T-helper 2 cell treated with Interferon-gamma antibody and Interleukin-4, amounts not matched to agents 100 ng/mL and 5 ng/mL, for 36 hours (primary cell): ENCODE measurements at regions not wholly inside any gene's neighbourhood (a gene's known extent, or its start where the extent isn't known, plus 50 kb on each side); places are given as distances from the start of the nearest gene placed in this dataset.

Experiments
- intact Hi-C: fragments of 100-400 bp; cut with micrococcal nuclease; formaldehyde crosslinking; loops from one replicate; pipeline ENCODE4 v1.15.1; 2023

DNA sequence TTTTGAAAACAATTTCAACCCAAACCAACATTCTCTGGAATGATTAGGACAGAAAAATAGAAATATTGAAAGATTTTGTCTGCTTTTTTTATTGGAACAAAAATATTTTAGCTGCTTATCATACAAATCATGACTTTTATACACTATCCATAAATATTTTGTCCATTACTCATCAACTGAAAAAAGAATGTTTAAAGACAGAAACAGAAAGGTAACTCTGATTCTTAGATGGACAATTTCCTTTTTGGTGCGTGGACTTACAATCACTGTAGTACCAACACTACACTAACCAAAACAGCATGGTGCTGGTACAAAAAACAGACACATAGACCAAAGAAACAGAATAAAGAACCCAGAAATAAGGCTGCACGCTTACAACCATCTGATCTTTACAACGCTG, 582.8 kb upstream of the CCDC54 start:
- intact Hi-C loops, result no loop called here

- intact Hi-C loops, result no loop called here
Measured at GRCh38 chr3:106795553-106795952, 581.7 kb upstream of the CCDC54 start.

GRCh38 chr3:106797461-106797860, 579.8 kb upstream of the CCDC54 start:
- intact Hi-C loops, result no loop called here

DNA sequence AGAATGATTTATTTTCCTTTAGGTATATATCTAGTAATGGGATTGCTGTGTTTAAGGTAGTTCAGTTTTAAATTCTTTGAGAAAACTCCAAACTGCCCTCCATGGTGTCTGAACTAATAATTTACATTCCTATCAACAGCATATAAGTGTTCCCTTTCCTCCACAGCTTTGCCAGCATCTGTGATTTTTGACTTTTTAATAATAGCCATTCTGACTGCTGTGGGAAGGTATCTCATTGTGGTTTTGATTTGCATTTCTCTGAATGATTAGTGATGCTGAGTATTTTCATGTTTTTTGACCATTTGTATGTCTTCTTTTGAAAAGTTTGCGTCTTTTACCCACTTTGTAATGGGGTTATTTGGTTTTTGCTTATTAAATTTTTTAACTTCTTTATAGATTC, 571.6 kb upstream of the CCDC54 start:
- intact Hi-C loops, result no loop called here

- intact Hi-C loops, result no loop called here
Measured at GRCh38 chr3:106806964-106807363, 570.3 kb upstream of the CCDC54 start.

DNA sequence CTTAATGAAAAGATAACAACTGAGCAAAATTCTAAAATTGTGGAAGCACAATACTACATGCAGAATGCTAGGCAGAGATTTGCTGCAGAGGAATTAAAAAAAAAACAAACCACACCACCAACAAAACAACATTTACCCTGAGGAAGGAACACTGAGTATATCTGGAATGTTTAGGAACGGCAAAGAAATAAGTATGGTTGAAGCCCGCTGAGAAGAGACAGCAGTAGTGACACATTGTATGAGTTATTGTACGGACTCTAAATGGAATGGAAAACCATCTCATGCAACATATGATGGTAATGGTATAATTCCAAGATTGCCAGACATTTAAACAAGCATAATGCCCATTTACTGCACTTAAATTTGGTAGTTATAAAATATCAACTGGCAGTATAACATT, 568.2 kb upstream of the CCDC54 start:
- intact Hi-C loops, result no loop called here

- intact Hi-C loops, result no loop called here
Measured at GRCh38 chr3:106809623-106810299, 567.5 kb upstream of the CCDC54 start.

DNA sequence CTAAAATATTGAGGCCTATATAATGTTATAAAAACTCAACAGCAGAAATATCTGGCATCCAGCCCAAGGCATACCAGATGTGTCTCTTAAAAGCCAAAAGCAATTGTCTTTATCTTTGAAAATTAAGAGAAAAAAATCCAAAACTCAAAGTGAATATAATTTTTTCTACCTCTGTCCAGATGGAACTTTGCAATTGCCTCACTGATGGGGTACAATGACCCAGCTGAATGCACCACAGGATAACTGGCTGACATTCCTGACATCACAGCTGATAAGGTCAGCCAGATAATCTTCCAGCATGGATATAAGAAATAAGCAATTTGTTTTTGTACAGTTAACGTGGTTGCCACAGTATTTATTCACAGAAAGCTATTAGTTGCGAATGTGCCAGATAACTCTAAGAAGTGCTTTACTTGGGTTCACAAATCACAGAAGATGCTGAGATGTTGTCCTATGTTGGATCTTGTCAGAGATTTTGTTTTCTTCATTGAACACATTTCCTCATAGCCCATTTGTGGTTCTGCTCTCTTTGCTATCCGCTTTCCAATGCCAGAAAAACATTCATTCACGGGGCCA, 566.9 kb upstream of the CCDC54 start:
- intact Hi-C loops, result no loop called here

DNA sequence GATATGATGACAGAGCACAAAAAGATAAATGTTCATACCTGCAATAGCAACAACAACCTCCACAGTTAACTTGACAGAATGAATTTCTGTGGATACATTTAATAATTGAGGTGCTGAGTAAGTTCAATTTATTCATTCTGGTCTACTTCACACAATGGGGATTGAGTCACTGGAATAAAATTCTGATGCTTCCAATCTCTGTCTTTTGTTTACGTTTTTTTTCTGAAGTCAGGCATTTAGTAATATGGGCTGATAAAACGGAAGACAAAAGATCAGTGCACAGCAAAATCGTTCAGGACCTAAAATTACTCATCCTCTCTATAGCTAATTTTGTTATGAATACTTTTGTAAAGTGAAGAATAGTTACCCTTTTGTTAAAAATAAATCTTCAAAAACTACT, 565.9 kb upstream of the CCDC54 start:
- intact Hi-C loops, result no loop called here

DNA sequence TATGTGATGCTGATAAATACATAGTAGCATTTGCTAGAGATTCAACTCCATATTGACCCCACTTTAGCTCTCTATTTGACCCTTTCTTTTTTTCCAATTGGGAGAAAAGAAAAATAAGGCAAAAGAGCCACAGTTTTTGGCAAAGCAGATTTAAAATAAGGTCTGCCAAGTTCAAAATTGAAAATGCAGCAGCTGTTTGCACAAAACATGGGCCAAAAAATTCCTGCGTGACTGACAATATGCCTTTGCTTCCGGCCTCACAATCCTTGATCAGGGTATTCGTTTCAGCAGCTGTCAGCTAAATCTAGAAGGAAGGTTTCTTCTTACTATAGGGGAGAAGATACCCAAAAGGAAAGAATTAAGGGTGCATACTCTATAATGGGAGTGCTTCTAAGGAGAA, 563.5 kb upstream of the CCDC54 start:
- intact Hi-C loops, result no loop called here

GRCh38 chr3:106814231-106814630, 563.0 kb upstream of the CCDC54 start:
- intact Hi-C loops, result no loop called here

- intact Hi-C loops, result no loop called here
Measured at GRCh38 chr3:106816838-106817237, 560.4 kb upstream of the CCDC54 start.

GRCh38 chr3:106817706-106818105, 559.5 kb upstream of the CCDC54 start:
- intact Hi-C loops, result no loop called here

GRCh38 chr3:106819440-106819839, 557.8 kb upstream of the CCDC54 start:
- intact Hi-C loops, result no loop called here

DNA sequence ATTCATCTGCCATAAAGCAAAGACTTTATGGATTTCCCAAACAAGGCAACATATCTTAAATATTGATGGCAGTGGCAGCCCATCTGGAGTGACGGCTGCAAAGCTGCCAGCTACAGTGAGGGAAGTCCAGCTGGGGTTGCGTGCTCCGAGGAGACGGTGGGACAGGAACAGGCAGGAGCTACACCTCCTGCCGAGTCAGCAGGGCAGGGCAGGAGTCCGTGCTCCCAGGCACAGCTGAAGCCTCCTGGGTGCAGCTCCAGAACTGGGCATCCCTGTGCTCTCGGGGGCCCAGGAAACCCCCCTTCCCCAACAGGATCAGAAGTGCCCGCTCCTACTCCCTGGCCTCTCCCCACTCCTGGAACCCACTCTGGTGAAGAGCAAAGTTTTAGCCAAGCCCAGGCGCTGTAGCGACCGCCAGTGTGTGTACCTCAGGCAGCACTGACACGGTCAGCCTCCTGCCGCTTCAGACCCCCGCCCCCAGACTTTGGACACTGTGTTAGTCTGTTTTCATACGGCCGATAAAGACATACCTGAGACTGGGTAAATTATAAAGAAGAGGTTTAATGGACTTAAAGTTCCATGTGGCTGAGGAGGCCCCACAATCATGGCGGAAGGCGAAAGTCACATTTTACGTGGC, 556.4 kb upstream of the CCDC54 start:
- intact Hi-C loops, result no loop called here

GRCh38 chr3:106821801-106822200, 555.4 kb upstream of the CCDC54 start:
- intact Hi-C loops, result no loop called here

DNA sequence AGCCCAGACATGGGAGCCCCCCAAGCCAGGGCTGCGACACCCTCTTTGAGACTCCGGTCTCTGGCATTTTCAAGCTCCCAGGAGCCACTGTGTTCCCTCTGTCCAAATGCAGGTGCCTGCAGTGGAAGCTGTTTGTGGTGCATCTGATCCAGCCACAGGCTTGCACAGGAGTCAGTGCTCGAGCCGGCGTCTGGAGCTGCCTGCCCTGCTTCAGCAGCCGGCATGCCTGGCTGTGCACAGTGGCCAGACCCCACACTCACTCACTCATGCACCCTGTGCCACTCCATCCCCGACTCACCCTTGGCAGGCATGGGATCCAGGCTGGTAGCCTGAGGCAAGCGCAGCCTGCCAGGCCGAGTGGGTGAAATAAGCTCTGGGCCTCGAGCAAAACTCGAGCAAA, 555.0 kb upstream of the CCDC54 start:
- intact Hi-C loops, result no loop called here

DNA sequence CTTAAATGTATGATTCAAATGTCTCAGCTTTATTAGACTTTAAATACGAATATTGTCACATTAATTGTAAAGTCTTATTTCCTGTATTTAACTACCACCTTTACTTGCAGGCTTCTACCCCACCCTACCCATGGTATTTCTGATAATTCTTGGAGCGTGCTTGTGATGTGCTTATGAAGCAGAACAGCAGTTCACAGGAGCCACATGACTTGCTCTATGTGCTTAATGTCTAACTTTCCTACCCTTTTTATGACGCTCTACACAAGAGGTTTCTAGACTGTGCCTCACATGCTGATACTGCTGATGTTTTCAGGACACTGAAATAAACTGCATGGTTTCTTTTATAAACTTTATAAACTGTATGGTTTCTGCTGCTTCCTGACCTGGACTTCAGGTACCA, 553.5 kb upstream of the CCDC54 start:
- intact Hi-C loops, result loop anchor here (1.0 kb wide), 1 partner anchor 241 kb away; no protein-coding TSS in a partner anchor

- intact Hi-C loops, result loop anchor here (1.0 to 5.0 kb wide), 2 partner anchors 239 to 1458 kb away; partner anchors contain the start of gene ALCAM
Measured at GRCh38 chr3:106824856-106825255, 552.4 kb upstream of the CCDC54 start.

- intact Hi-C loops, result loop anchor here (5.0 kb wide), 1 partner anchor 1459 kb away; the partner anchor contains the start of gene ALCAM
Measured at GRCh38 chr3:106825962-106826605, 551.2 kb upstream of the CCDC54 start.

DNA sequence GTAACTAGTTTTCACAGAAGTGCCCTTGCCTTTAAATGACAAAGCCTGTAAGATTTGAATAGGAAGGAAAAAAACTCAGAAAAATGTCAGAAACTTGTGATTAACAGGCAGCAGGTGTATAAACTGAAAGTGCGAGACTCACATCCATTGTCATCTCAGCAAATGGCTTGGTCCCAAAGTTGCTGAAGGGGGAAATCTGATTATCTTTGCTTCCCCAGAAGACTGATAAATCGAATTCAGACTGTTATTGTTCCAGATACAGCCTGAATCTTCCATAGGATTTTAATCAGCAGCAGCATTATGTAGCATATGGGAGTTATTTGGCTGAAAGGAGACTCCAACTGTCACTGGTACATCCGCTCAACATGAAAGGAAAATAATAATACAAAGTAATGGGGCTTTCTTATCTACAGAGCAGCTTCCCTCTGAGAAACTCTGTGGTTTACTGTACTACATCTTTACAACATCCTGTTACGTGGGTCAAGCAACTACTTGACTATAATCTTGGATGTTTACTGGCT, 550.4 kb upstream of the CCDC54 start:
- intact Hi-C loops, result loop anchor here (5.0 kb wide), 1 partner anchor 1460 kb away; the partner anchor contains the start of gene ALCAM
